Ishikawa (cell line): ENCODE measurements at regions not wholly inside any gene's neighbourhood (a gene's known extent, or its start where the extent isn't known, plus 50 kb on each side); places are given as distances from the start of the nearest gene placed in this dataset.

Source experiments
- NFIC ChIP-seq: IDR thresholded peaks from 2 replicates; pipeline ENCODE4 v1.6.1; 2012
- ZBTB7A ChIP-seq: IDR thresholded peaks from 2 replicates; pipeline ENCODE4 v1.6.1; 2012; ENCODE audit warnings: low read depth

- TF ChIP-seq ZBTB7A (no peak), NFIC (no peak)
These were observed 101.3 kb upstream of the ATP11B start for GRCh38 chr3:182692021-182692420.
